HG03097 (cell line): ENCODE measurements at regions not wholly inside any gene's neighbourhood (a gene's known extent, or its start where the extent isn't known, plus 50 kb on each side); places are given as distances from the start of the nearest gene placed in this dataset.

ENCODE experiments used
- ATAC-seq: cut with Tn5 transposase; IDR thresholded peaks from one replicate; pipeline ENCODE4 v1.9.1; 2021; ENCODE audit not compliant: unreplicated experiment, low FRiP score

DNA sequence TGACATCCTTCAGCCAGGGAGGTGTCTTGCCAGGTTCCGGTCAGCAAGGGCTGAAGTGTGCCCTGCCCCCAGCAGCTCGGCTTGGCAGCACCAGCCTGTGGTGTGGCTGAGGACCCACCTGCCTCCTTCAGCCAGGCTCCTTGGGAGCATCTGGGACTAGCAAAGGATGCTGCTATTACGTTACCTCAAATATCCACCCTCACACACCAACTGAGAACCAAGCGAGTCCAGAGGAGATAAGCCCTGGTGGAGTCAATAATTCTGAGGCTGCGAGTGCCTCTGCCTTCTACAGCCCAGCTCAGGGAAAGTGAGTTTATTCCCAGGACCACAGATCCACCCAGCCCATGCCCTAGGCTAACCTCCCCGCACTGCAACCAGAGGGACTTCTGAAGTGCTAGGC is 57.1 kb upstream of the FSTL4 start:
- no peak for ATAC-seq

GRCh38 chr5:133668458-133668857 is 56.1 kb upstream of the FSTL4 start:
- ATAC-seq, result no peak

- no peak for ATAC-seq
Observed at GRCh38 chr5:133667217-133667616, 54.9 kb upstream of the FSTL4 start.

GRCh38 chr5:133665571-133665970 is 53.2 kb upstream of the FSTL4 start:
- no peak for ATAC-seq

- ATAC-seq, result no peak
Observed at GRCh38 chr5:133664422-133664821, 52.1 kb upstream of the FSTL4 start.

- ATAC-seq, result no peak
Observed at GRCh38 chr5:133663397-133664054, 51.2 kb upstream of the FSTL4 start.

GRCh38 chr5:133662578-133662977 is 50.2 kb upstream of the FSTL4 start:
- no peak for ATAC-seq
